Gastrocnemius medialis (tissue), 4 donors: ENCODE measurements at regions not wholly inside any gene's neighbourhood (a gene's known extent, or its start where the extent isn't known, plus 50 kb on each side); places are given as distances from the start of the nearest gene placed in this dataset.

Experiments used
- ATAC-seq, 2 donors: fragments of 150-250 bp; one replicate each; pipeline ENCODE4 v1.9.1; 2016
- DNase-seq, 2 donors: peaks; one replicate each; pipeline ENCODE4 v3.0.0-alpha.2; 2019
- H3K27ac ChIP-seq, 4 donors: fragments of 200-600 bp; sonication (generic); 1 replicate in 1 of 4; 2 replicates in 3 of 4; pipeline ENCODE4 v1.5.1; 2016 to 2018; ENCODE audit warnings: mild to moderate bottlenecking in 2 of 4, moderate library complexity in 1 of 4
- H3K27me3 ChIP-seq, 3 donors: fragments of 200-600 bp; sonication (generic) in 2 of 3; 1 replicate in 1 of 3; 2 replicates in 2 of 3; pipeline versions ENCODE4 v1.5.1 to v1.6.0; 2016 to 2019; ENCODE audit warnings: mild to moderate bottlenecking in 1 of 3, moderate library complexity in 1 of 3
- H3K36me3 ChIP-seq, 2 donors: fragments of 200-600 bp; sonication (generic) in 1 of 2; one replicate each; pipeline ENCODE4 v1.5.1; 2017 to 2018
- H3K4me1 ChIP-seq, 2 donors: fragments of 200-600 bp; sonication (generic) in 1 of 2; one replicate each; pipeline ENCODE4 v1.5.1; 2016 to 2017; ENCODE audit warnings: mild to moderate bottlenecking in 2 of 2
- H3K4me3 ChIP-seq, 4 donors: fragments of 200-600 bp; sonication (generic) in 3 of 4; 1 replicate in 1 of 4; 2 replicates in 3 of 4; pipeline ENCODE4 v1.5.1; 2016 to 2019; ENCODE audit warnings: mild to moderate bottlenecking in 2 of 4
- H3K9me3 ChIP-seq, 3 donors: fragments of 200-600 bp; sonication (generic) in 2 of 3; 1 replicate in 1 of 3; 2 replicates in 2 of 3; pipeline ENCODE4 v1.5.1; 2016 to 2019
- CTCF ChIP-seq, 5 experiments: fragments of 450-650 bp in 3 of 5; fragments of 200-600 bp in 2 of 5; sonication (generic) in 2 of 5; IDR thresholded peaks in 4 of 5; conservative IDR thresholded peaks in 1 of 5; 1 replicate in 4 of 5; 2 replicates in 1 of 5; pipeline ENCODE4 v1.5.1; 2016 to 2019; ENCODE audit warnings: antibody characterized with exemption in 5 of 5, mild to moderate bottlenecking in 3 of 5, moderate library complexity in 3 of 5
- POLR2A ChIP-seq, 2 donors: fragments of 450-650 bp; IDR thresholded peaks; one replicate each; pipeline ENCODE4 v1.6.1; 2017; ENCODE audit warnings: antibody characterized with exemption in 2 of 2, mild to moderate bottlenecking in 2 of 2, moderate library complexity in 2 of 2
- in situ Hi-C, 4 donors: fragments of 200-750 bp; cut with MboI; loops; one replicate each; pipeline versions ENCODE4 v1.15.0 to v1.8.0; 2017; ENCODE audit warnings: low sequenced_read_pairs in 4 of 4
- intact Hi-C: fragments of 100-400 bp; cut with DNase I; formaldehyde crosslinking; loops from one replicate; pipeline ENCODE4 v1.15.1; 2023; ENCODE audit warnings: low total_unique reads

GRCh38 chr16:55948230-55948629 lies 73.1 kb upstream of the CES5A start:
- in situ Hi-C loops = loop anchor here in 2 of 4 donors (5.0 to 10.0 kb wide), 2 partner anchors 257 to 369 kb away; no protein-coding TSS in a partner anchor
- no peaks in the 10 kb centered on the region for H3K36me3 ChIP-seq
- H3K27me3 ChIP-seq = no peaks in the 10 kb centered on the region
- H3K9me3 ChIP-seq = no peaks in the 10 kb centered on the region
- peaks cover 0 to 3% of the 10 kb centered on the region in 2 donors for H3K4me1 ChIP-seq
- DNase-seq (no peak), ATAC-seq (no peak)
- intact Hi-C loops = no loop called here
- TF ChIP-seq POLR2A (IDR thresholded peaks at IDR 0.05) (no peak), CTCF (IDR thresholded peaks at IDR 0.05 in 4 of 5, conservative IDR thresholded peaks at IDR 0.05 in 1 of 5) (no peak)
- H3K27ac ChIP-seq = no peak overlapping the region
- no peak overlapping the region for H3K4me3 ChIP-seq

- Histone ChIP-seq H3K27me3 (no peaks in the 10 kb centered on the region), H3K4me1 (peaks cover 0 to 3% of the 10 kb centered on the region in 2 donors), H3K36me3 (no peaks in the 10 kb centered on the region), H3K9me3 (no peaks in the 10 kb centered on the region), H3K4me3 (no peak overlapping the region), H3K27ac (no peak overlapping the region)
- TF ChIP-seq CTCF (IDR thresholded peaks at IDR 0.05 in 4 of 5, conservative IDR thresholded peaks at IDR 0.05 in 1 of 5) = no peak
- no peak for TF ChIP-seq POLR2A (IDR thresholded peaks at IDR 0.05)
- ATAC-seq (no peak), DNase-seq (no peak)
- in situ Hi-C loops (loop anchor here in 2 of 4 donors (5.0 to 10.0 kb wide), 2 partner anchors 257 to 370 kb away; no protein-coding TSS in a partner anchor), intact Hi-C loops (no loop called here)
Observed at GRCh38 chr16:55947366-55947765, 72.2 kb upstream of the CES5A start.

- H3K4me1 ChIP-seq = peaks cover 0 to 3% of the 10 kb centered on the region in 2 donors
- in situ Hi-C loops = loop anchor here in 3 of 4 donors (5.0 to 10.0 kb wide), 3 partner anchors 260 to 373 kb away; no protein-coding TSS in a partner anchor
- no peak overlapping the region for H3K27ac ChIP-seq
- DNase-seq = peak; percentile 40 to 60
- intact Hi-C loops = loop anchor here (1.0 kb wide), 1 partner anchor 374 kb away; no protein-coding TSS in a partner anchor
- TF ChIP-seq CTCF (IDR thresholded peaks at IDR 0.05 in 4 of 5, conservative IDR thresholded peaks at IDR 0.05 in 1 of 5) (peak; percentile 66 to 89 (median 76)), POLR2A (IDR thresholded peaks at IDR 0.05) (no peak)
- peaks cover 0 to 2% (median 0%) of the 10 kb centered on the region in 3 donors for H3K27me3 ChIP-seq
- H3K36me3 ChIP-seq = no peaks in the 10 kb centered on the region
- H3K9me3 ChIP-seq = no peaks in the 10 kb centered on the region
- peak; percentile 78 to 80 for ATAC-seq
- no peak overlapping the region for H3K4me3 ChIP-seq
Observed at GRCh38 chr16:55944377-55944802, 69.2 kb upstream of the CES5A start.

- H3K27me3 ChIP-seq = peaks cover 0 to 2% (median 0%) of the 10 kb centered on the region in 3 donors
- H3K4me1 ChIP-seq = peaks cover 0 to 3% of the 10 kb centered on the region in 2 donors
- in situ Hi-C loops (loop anchor here in 3 of 4 donors (5.0 to 10.0 kb wide), 3 partner anchors 262 to 374 kb away; no protein-coding TSS in a partner anchor), intact Hi-C loops (no loop called here)
- no peak for DNase-seq
- H3K36me3 ChIP-seq = no peaks in the 10 kb centered on the region
- TF ChIP-seq POLR2A (IDR thresholded peaks at IDR 0.05) = no peak
- no peak for TF ChIP-seq CTCF (IDR thresholded peaks at IDR 0.05 in 4 of 5, conservative IDR thresholded peaks at IDR 0.05 in 1 of 5)
- no peak overlapping the region for H3K27ac ChIP-seq
- no peak overlapping the region for H3K4me3 ChIP-seq
- no peak for ATAC-seq
- H3K9me3 ChIP-seq = no peaks in the 10 kb centered on the region
Observed at GRCh38 chr16:55943267-55943666, 68.1 kb upstream of the CES5A start.
